NCI-H146 treated with DMSO at 0.1 percent for 48 hours (cell line): ENCODE measurements at regions not wholly inside any gene's neighbourhood (a gene's known extent, or its start where the extent isn't known, plus 50 kb on each side); places are given as distances from the start of the nearest gene placed in this dataset.

Source experiments
- DNase-seq: peaks from one replicate; lab custom pipeline; 2025; ENCODE audit not compliant: unreplicated experiment; lab: John Stamatoyannopoulos, UW

DNA sequence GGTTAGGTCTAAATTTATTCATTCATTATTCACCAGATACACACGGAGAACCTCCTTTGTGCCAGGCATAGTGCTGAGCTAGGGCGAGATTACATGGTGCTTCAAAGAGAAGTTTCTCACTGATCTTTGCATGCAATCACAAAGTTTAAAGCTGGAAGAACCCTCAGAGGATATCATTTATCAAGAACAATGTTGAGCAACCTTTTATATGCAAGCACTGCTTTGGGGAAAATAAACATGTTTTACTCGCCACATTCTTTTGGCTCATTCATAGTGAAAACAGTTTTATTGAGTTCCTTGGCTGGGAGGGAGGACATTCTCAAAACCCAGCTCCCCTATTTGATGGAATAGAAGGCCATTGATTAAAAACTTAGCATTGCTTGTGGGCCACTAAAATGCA is 49.8 kb upstream of the XYLT1 start:
- no peak for DNase-seq
